Tibial artery (tissue), 4 donors: ENCODE measurements at regions not wholly inside any gene's neighbourhood (a gene's known extent, or its start where the extent isn't known, plus 50 kb on each side); places are given as distances from the start of the nearest gene placed in this dataset.

ENCODE experiments used
- DNase-seq, 2 donors: peaks; one replicate each; pipeline ENCODE4 v3.0.0-alpha.2; 2019
- H3K27ac ChIP-seq, 2 donors: fragments of 200-600 bp; sonication (generic) in 1 of 2; 1 replicate in 1 of 2; 2 replicates in 1 of 2; pipeline ENCODE4 v1.5.1; 2018 to 2019; ENCODE audit warnings: mild to moderate bottlenecking in 1 of 2
- H3K27me3 ChIP-seq, 2 donors: fragments of 200-600 bp; sonication (generic) in 1 of 2; one replicate each; pipeline versions ENCODE4 v1.5.1 to v1.6.0; 2016 to 2019
- H3K36me3 ChIP-seq, 3 donors: fragments of 200-600 bp; sonication (generic) in 2 of 3; one replicate each; pipeline ENCODE4 v1.5.1; 2016 to 2019; ENCODE audit warnings: mild to moderate bottlenecking in 2 of 3
- H3K4me1 ChIP-seq, 4 donors: fragments of 200-600 bp; sonication (generic) in 2 of 4; 1 replicate in 3 of 4; 2 replicates in 1 of 4; pipeline ENCODE4 v1.5.1; 2016 to 2019
- H3K4me3 ChIP-seq, 2 donors: fragments of 200-600 bp; sonication (generic) in 1 of 2; 1 replicate in 1 of 2; 2 replicates in 1 of 2; pipeline ENCODE4 v1.5.1; 2018 to 2019; ENCODE audit warnings: mild to moderate bottlenecking in 2 of 2
- H3K9me3 ChIP-seq, 3 donors: fragments of 200-600 bp; sonication (generic) in 1 of 3; one replicate each; pipeline ENCODE4 v1.5.1; 2016 to 2019
- intact Hi-C: fragments of 100-400 bp; cut with DNase I; formaldehyde crosslinking; loops from one replicate; pipeline ENCODE4 v1.15.0; 2023; ENCODE audit warnings: low total_unique reads
- TF ChIP-seq, protein P1 (sequence below), 2 experiments: fragments of 200-600 bp in 1 of 2; fragments of 450-650 bp in 1 of 2; IDR thresholded peaks; one replicate each; pipeline ENCODE4 v1.5.1; 2017 to 2019; ENCODE audit warnings: antibody characterized with exemption in 2 of 2, mild to moderate bottlenecking in 1 of 2, moderate library complexity in 1 of 2

DNA sequence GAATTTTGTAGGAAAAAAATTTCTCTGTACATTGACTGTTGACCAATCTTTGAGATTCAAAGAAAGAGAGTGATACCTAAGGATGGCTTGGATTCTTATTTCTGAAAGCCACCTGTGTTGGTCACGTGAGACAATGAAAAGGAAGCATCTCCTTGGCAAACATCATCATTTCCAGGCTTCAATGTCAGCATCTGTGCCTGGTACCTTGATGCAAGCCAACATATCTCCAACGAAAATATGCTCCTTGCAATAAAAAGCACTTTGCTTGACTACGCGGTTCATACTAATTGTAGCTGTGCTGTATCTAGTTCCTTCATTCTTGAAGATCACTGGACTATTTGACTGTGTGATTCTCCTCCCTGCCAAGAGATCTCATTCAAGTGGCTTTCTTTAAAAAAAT is 503.4 kb upstream of the PSMD7 start:
- H3K27ac ChIP-seq: peak overlapping the region in 1 of 2 donors; percentile 53
- H3K4me3 ChIP-seq: no peak overlapping the region
- H3K36me3 ChIP-seq: no peaks in the 10 kb centered on the region
- intact Hi-C loops: no loop called here
- H3K9me3 ChIP-seq: no peaks in the 10 kb centered on the region
- TF ChIP-seq, protein P1, sequence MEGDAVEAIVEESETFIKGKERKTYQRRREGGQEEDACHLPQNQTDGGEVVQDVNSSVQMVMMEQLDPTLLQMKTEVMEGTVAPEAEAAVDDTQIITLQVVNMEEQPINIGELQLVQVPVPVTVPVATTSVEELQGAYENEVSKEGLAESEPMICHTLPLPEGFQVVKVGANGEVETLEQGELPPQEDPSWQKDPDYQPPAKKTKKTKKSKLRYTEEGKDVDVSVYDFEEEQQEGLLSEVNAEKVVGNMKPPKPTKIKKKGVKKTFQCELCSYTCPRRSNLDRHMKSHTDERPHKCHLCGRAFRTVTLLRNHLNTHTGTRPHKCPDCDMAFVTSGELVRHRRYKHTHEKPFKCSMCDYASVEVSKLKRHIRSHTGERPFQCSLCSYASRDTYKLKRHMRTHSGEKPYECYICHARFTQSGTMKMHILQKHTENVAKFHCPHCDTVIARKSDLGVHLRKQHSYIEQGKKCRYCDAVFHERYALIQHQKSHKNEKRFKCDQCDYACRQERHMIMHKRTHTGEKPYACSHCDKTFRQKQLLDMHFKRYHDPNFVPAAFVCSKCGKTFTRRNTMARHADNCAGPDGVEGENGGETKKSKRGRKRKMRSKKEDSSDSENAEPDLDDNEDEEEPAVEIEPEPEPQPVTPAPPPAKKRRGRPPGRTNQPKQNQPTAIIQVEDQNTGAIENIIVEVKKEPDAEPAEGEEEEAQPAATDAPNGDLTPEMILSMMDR (IDR thresholded peaks at IDR 0.05): no peak
- DNase-seq: no peak
- H3K4me1 ChIP-seq: peaks cover 0 to 57% (median 27%) of the 10 kb centered on the region in 4 donors
- no peaks in the 10 kb centered on the region for H3K27me3 ChIP-seq

DNA sequence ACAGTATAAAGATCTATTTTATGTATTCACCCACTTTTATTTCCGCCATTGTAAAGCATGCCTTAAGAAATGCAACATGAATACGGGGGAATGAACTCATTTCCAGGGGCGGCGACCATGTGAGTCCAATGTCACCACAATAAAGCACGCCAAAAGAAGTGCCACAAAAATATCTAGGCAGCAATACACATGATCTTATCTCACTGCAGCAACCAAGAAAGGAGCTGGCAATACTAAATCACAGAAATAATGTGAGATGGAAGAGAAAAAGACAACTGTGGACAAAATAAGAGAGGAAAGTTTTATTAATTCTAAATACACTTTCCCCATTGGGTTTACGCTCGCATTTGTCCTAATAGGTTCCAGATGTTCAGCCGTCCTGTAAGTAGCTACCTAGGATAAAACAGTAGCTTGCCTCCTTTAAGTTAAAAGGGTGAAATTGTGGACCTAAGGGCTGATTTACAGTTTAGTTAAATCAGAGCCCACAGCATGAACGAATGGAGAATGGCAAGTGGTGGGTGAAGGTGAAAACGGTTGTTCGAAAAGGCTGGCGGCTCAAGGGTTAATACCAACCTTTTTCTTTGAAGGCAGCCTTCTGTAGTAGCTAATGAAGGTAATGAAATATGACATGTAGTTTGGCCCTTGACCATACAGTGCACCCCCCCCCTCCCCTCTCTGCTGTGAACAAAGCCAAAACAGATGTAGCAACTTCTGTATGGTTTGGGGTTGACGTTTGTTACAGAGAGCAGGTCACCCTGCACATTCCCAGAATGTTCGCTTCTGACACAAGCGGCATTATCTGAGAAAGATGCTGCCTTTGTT is 504.2 kb upstream of the PSMD7 start:
- H3K4me3 ChIP-seq: no peak overlapping the region
- DNase-seq: no peak
- no peak overlapping the region for H3K27ac ChIP-seq
- peaks cover 0 to 50% (median 27%) of the 10 kb centered on the region in 4 donors for H3K4me1 ChIP-seq
- intact Hi-C loops: no loop called here
- H3K27me3 ChIP-seq: no peaks in the 10 kb centered on the region
- TF ChIP-seq, protein P1 (IDR thresholded peaks at IDR 0.05): no peak
- H3K36me3 ChIP-seq: no peaks in the 10 kb centered on the region
- H3K9me3 ChIP-seq: no peaks in the 10 kb centered on the region

- H3K4me3 ChIP-seq: no peak overlapping the region
- TF ChIP-seq, protein P1 (IDR thresholded peaks at IDR 0.05): no peak
- H3K27ac ChIP-seq: no peak overlapping the region
- intact Hi-C loops: no loop called here
- no peaks in the 10 kb centered on the region for H3K27me3 ChIP-seq
- peaks cover 0 to 3% (median 0%) of the 10 kb centered on the region in 3 donors for H3K9me3 ChIP-seq
- DNase-seq: no peak
- H3K4me1 ChIP-seq: peaks cover 0 to 26% (median 9%) of the 10 kb centered on the region in 4 donors
- H3K36me3 ChIP-seq: no peaks in the 10 kb centered on the region
These were observed 515.3 kb upstream of the PSMD7 start for GRCh38 chr16:73781297-73781696.

DNA sequence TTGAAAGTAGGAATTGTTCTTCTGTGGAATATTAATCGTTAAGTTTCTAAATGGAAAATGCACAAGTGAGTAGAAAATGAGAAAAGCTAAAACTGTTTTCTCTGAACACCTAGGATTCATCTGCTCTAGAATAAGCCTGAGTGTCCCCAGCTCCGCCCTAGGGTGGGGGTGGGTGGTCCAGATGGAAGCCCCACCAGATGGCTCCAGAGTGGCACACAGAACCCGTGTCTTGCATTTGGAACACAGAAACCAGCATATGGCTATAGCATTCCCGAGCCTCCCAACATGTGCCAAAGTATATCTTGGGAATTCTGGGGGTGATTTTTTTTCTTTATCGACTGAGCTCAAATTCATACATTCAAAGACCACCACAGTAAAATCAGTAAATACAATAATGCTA is 517.7 kb upstream of the PSMD7 start:
- Histone ChIP-seq H3K4me3 (no peak overlapping the region), H3K36me3 (no peaks in the 10 kb centered on the region), H3K9me3 (peaks cover 0 to 3% (median 0%) of the 10 kb centered on the region in 3 donors), H3K27me3 (no peaks in the 10 kb centered on the region), H3K27ac (no peak overlapping the region), H3K4me1 (peaks cover 0 to 36% (median 15%) of the 10 kb centered on the region in 4 donors)
- DNase-seq: no peak
- TF ChIP-seq, protein P1 (IDR thresholded peaks at IDR 0.05): no peak
- intact Hi-C loops: no loop called here

DNA sequence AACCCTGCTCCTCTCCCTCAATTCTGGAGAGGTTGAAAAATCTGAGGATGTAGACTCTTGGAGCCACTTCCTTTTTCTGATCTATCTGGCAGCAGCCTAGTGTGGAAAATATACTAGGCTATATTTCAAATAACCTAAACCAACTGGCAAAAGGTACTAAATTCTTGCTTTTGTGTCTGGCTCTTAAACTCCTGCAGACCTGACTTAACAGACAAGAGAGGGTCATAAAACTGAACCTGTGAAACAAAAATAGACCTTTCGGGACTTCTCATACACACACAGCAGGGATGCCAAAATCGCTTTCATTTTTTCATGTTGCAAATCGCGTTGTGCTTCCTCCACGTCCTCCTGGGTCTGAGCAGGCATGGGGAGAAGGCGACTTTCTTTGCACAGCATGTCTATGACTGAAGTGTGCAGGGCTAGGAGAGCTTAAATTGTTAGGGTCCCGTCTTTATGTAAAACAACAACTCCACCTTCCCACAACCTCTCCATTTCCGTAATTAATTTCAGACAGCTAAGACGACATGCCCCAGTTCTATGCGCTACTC is 520.7 kb upstream of the PSMD7 start:
- Histone ChIP-seq H3K36me3 (no peaks in the 10 kb centered on the region), H3K27ac (peak overlapping the region; percentile 51 to 52), H3K4me3 (peak overlapping the region; percentile 36 to 45), H3K4me1 (peaks cover 0 to 64% (median 24%) of the 10 kb centered on the region in 4 donors), H3K27me3 (no peaks in the 10 kb centered on the region), H3K9me3 (no peaks in the 10 kb centered on the region)
- TF ChIP-seq, protein P1 (IDR thresholded peaks at IDR 0.05): no peak
- DNase-seq: no peak
- intact Hi-C loops: no loop called here
